Sigmoid colon (tissue), 4 donors: ENCODE measurements at regions not wholly inside any gene's neighbourhood (a gene's known extent, or its start where the extent isn't known, plus 50 kb on each side); places are given as distances from the start of the nearest gene placed in this dataset.

Source experiments
- CTCF ChIP-seq, 4 experiments: fragments of 450-650 bp in 3 of 4; fragments of 200-600 bp in 1 of 4; IDR thresholded peaks; one replicate each; pipeline ENCODE4 v1.5.1; 2016 to 2019; ENCODE audit warnings: antibody characterized with exemption in 4 of 4, mild to moderate bottlenecking in 3 of 4, moderate library complexity in 2 of 4
- EP300 ChIP-seq, 4 donors: sonication (generic); formaldehyde crosslinking; IDR thresholded peaks; one replicate each; pipeline ENCODE4 v1.6.1; 2017; ENCODE audit warnings: antibody characterized with exemption in 4 of 4
- POLR2A ChIP-seq, 2 donors: fragments of 450-650 bp; IDR thresholded peaks; one replicate each; pipeline ENCODE4 v1.6.1; 2016; ENCODE audit warnings: antibody characterized with exemption in 2 of 2, mild to moderate bottlenecking in 2 of 2, moderate library complexity in 2 of 2

DNA sequence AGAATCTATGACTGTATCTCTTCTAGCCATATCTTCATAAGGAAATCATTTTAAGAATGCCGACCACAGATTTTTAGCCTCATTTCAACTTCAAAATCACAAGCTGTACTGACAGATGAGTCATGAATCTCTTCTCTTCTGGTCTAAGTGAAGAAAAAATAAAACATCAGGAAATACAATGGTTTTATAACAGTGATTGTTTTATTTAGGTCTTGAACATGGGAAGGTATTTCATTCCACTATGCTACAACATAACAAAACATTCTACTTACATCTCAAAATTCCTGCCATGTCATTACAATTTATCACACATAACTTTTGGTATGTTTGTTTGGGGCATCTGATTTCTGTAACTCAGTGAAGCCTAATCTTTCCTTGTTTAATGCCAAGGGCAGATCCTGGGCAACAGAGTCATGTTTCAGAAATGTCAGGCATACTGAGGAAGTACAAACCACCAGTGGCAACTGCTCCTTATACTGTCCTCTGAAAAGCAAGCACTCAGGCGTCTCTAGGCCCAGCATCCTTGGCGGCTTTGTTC, 325.0 kb downstream of the PDHA2 start:
- TF ChIP-seq EP300 (IDR thresholded peaks at IDR 0.05) (no peak), CTCF (IDR thresholded peaks at IDR 0.05) (no peak), POLR2A (IDR thresholded peaks at IDR 0.05) (no peak)
